ENCODE measurements at regions not wholly inside any gene's neighbourhood (a gene's known extent, or its start where the extent isn't known, plus 50 kb on each side); places are given as distances from the start of the nearest gene placed in this dataset.

DNA sequence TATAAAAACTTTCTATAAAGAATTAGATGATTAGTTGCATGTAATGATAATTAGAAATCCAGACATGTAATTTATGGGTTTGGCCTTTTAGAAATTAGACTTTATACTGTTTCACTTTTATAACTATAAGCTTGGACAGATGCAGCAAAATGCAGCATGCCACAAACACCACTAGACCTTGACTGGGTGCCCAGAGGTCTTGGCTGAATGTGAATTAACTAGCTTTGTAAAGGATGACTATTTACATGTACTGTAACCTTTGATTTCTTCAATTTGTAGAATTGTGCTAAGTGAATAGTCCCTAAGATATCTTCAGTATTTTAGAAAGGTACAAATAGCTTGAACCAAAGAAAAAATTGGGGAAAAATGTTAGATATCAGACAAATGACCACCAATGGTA is 2168.1 kb downstream of the MAT2B start:
- no peak for DNase-seq (ENCODE audit: extremely low read depth, low read depth)
- H3K4me3 ChIP-seq (replicated peaks; ENCODE audit: low read depth, low read length), result no peak overlapping the region
- TF ChIP-seq CTCF (IDR thresholded peaks at IDR 0.05; ENCODE audit: low read depth, low read length, missing control alignments), result no peak

DNA sequence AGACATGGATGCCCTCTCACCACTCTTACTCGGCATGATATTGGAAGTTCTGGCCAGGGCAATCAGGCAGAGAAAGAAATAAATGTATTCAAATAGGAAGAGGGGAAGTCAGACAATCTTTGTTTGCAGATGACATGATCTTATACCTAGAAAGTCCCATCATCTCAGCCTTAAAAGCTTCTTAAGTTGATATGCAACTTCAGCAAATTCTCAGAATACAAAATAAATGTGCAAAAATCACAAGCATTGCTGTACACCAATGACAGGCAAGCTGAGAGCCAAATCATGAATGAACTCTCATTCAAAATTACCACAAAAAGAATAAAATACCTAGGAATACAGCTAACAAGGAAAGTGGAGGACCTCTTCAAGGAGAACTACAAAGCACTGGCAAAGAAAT is 2190.4 kb downstream of the MAT2B start:
- DNase-seq (ENCODE audit: extremely low read depth, low read depth), result no peak
- H3K4me3 ChIP-seq (replicated peaks; ENCODE audit: low read depth, low read length), result no peak overlapping the region
- TF ChIP-seq CTCF (IDR thresholded peaks at IDR 0.05; ENCODE audit: low read depth, low read length, missing control alignments), result no peak

DNA sequence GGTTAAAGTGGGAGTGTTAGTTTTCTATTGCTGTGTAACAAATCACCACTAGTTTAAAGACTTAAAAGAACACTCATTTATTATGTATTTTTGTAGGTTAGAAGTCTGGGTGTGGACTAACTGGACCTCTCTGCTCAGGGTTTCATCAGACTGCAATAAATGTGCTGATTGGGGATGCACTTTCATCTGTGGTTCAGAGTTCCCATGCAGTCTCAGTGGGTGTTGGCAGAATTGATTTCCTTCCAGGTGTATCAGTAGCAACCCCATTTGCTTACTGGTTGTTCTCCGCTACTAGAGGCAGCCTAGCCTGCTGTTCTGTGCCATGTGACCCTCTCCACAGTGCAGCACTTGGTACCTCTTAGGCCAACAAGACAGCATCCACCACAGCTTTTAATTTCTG is 2200.5 kb downstream of the MAT2B start:
- no peak for TF ChIP-seq CTCF (IDR thresholded peaks at IDR 0.05; ENCODE audit: low read depth, low read length, missing control alignments)
- H3K4me3 ChIP-seq (replicated peaks; ENCODE audit: low read depth, low read length), result no peak overlapping the region
- DNase-seq (ENCODE audit: extremely low read depth, low read depth), result no peak

GRCh38 chr5:165712011-165712410 is 2206.6 kb downstream of the MAT2B start:
- DNase-seq (ENCODE audit: extremely low read depth, low read depth), result no peak
- H3K4me3 ChIP-seq (replicated peaks; ENCODE audit: low read depth, low read length), result no peak overlapping the region
- no peak for TF ChIP-seq CTCF (IDR thresholded peaks at IDR 0.05; ENCODE audit: low read depth, low read length, missing control alignments)

- no peak for DNase-seq (ENCODE audit: extremely low read depth, low read depth)
- TF ChIP-seq CTCF (IDR thresholded peaks at IDR 0.05; ENCODE audit: low read depth, low read length, missing control alignments), result no peak
Measured at GRCh38 chr5:165714598-165714997, 2209.2 kb downstream of the MAT2B start.

GRCh38 chr5:165720901-165721300 is 2215.5 kb downstream of the MAT2B start:
- no peak for DNase-seq (ENCODE audit: extremely low read depth, low read depth)
- no peak for TF ChIP-seq CTCF (IDR thresholded peaks at IDR 0.05; ENCODE audit: low read depth, low read length, missing control alignments)
- H3K4me3 ChIP-seq (replicated peaks; ENCODE audit: low read depth, low read length), result no peak overlapping the region

More at GRCh38 chr5:165714598-165714997, 2209.2 kb downstream of the MAT2B start:
- no peak overlapping the region for H3K4me3 ChIP-seq (replicated peaks; ENCODE audit: low read depth, low read length)

GRCh38 chr5:165722401-165722800 is 2217.0 kb downstream of the MAT2B start:
- DNase-seq (ENCODE audit: extremely low read depth, low read depth), result no peak
- TF ChIP-seq CTCF (IDR thresholded peaks at IDR 0.05; ENCODE audit: low read depth, low read length, missing control alignments), result no peak
- H3K4me3 ChIP-seq (replicated peaks; ENCODE audit: low read depth, low read length), result no peak overlapping the region
